ENCODE measurements at regions not wholly inside any gene's neighbourhood (a gene's known extent, or its start where the extent isn't known, plus 50 kb on each side); places are given as distances from the start of the nearest gene placed in this dataset.
A peak's percentile ranks its signal among the peaks of the same experiment; 100 is the strongest.
"Not testable (repeated sequence)": the region's sequence is repeated elsewhere in the genome, so short reads cannot be mapped to it uniquely, and the experiment has no call there.

DNA sequence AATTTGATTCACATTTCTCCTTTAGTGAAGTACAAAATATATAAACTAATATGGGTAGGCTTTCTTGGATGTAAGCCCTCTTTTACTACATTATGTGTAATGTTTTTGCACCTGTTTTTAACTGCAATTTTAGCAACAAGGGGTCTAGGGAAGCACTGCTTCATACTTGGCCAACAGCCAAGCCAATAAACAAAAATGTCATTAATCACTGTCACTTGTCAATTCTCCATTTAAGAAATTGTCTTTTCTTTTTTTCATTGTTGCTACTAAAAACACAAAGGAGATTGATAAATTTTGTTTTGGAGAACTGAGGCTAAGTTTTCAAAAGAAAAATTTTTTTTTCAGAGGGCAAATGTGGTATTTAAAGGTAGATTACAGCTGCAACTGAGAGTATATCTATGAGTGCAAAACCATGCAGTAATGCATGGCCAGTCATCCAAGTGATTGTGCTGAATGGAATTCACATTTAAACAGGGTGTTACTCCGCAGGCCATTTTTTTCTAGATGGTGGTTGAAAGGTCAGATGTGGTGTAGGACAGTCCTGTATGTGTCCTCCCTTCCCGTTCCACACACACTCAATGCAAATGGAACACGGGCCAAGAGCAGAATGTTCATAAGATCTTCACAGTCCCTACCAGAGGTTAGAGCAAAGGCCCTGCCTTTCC, 503.0 kb upstream of the LMO3 start:
- peak; percentile 65 for DNase-seq (ENCODE audit: low read depth)

DNA sequence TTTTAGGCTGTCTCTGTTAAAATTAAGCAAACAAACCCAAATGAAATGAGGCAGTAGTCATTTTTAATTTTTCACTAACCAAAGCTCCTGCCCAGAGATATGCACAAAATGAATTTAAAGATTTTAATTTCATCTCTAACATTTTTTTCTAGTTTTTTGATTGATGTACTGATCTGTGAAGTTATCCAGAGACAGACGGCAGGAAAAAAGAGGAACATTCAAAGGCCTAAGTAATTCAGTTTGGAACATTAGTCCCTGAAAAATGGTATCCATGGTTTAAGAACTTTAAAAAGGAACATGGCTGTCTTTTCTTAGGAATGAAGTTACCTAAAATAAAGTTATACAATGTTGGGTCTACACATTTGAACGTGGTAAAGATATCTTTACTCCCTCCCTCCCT, 498.8 kb upstream of the LMO3 start:
- no peak for DNase-seq (ENCODE audit: low read depth)

- no peak for DNase-seq (ENCODE audit: low read depth)
Observed at GRCh38 chr12:17097674-17098073, 491.7 kb upstream of the LMO3 start.

DNA sequence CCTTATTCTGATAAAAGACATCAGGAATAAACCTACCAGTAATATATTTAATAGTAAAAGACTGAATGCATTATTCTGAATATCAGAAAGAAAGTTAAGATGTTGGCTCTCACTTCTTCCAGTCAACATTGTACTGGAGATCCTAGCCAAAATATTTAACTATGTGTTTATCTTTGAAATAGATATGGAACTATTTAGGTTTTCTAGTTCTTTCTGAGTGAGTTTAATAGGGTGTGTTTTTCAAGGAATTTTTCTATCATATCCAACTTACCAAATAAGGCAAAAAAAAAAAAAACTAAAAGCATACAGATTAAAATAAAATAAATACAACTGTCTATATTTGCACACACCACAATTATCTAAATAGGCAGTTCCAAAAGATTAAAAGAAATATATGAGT, 478.9 kb upstream of the LMO3 start:
- DNase-seq (ENCODE audit: low read depth): no peak

DNA sequence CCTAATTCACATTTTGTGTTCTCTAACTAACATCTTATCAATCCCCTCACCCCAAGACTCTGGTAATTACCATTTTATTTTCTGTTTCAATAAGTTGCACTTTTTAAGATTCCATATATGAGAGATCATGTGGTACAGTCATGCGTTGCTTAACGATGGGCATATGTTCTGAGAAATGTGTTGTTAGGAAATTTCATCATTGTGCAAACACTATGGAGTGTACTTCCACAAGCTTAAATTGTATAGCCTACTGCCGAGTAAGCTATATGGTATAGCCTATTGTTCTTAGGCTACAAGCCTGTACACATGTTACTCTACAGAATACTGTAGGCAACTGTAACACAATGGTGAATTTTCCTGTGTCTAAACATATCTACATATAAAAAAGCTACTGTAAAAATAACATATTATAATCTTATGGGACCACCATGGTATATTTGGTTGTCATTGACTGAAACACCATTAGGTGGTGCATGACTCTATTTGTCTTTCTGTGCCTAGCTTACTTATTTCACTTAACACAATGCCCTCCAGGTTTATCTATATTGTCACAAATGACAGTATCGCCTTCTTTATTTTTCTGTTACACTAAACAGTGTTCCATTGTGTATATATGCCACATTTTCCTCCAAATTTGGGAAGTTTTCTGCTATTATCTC, 473.4 kb upstream of the LMO3 start:
- no peak for DNase-seq (ENCODE audit: low read depth)

GRCh38 chr12:17077594-17077993, 471.6 kb upstream of the LMO3 start:
- DNase-seq (ENCODE audit: low read depth): no peak

DNA sequence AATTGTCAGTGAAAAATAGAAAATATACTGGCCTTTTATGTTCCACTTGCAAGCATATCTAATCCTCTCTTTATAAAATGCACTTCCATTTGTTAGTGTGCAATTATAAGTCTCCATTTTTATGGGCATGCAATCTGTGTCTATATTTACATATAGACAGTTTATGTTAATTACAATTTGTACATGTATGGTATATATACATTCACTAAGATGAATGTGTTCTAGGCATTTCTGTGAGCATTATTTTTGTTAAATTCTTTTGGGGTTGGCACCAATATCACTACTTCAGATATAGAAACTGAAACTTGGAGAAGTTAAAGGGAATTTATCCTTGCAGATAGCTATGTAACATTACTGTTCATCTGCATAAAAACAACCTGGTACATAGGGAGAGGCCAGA, 470.8 kb upstream of the LMO3 start:
- DNase-seq (ENCODE audit: low read depth): no peak

DNA sequence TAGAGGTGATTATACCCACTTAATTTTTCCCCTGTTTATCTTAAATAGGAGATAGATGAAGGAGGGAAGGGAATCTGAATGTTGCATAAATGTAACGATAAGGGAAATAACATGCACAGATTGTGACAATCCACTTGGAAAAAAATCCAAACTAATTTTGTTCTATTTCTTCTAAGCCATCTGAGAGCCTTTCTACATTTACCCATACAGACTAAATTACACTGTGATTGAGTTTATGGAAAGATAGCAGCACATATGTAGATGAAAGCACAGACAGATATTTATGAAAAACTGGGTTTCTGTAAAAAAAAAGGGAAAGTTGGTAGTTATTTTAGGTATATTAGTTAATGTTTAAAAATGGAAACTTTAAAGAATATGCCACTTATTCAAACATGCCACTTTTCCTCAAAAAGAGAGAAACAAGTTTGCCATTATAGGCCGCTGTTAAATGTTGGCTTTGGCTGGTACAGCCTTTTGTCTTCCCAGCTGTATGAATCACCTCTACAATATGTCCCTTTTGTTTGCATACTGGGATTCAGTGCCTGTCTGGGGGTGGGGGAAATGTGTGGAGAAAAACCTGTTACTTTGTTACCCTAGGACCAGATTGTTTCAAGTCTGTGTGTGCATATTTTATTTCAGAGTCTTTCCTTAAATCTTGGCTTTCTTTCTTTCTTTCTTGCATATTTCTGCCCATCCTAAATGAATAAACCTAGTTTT, 470.2 kb upstream of the LMO3 start:
- DNase-seq (ENCODE audit: low read depth): peak; percentile 0

DNA sequence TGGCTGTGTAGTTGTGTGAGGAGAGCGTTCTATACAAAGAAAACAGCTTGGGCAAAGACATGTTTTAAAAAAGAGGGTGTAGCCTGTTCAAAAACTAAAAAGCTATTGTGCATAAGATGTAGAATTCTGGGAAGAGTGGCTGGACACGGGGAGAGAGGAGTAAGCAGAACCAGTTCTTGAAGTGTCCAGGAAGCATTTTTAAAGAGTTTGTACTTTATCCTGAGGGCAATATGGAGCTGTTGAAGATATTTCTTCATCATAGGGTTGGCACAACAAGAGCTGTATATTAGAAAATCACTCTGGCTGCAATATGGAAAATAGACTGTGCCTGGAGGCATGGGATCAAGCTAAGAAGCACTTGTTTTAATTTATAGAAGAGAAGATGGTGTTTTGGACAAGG, 458.9 kb upstream of the LMO3 start:
- DNase-seq (ENCODE audit: low read depth): no peak

- DNase-seq (ENCODE audit: low read depth): peak; percentile 58
Observed at GRCh38 chr12:17062267-17063036, 456.5 kb upstream of the LMO3 start.

DNA sequence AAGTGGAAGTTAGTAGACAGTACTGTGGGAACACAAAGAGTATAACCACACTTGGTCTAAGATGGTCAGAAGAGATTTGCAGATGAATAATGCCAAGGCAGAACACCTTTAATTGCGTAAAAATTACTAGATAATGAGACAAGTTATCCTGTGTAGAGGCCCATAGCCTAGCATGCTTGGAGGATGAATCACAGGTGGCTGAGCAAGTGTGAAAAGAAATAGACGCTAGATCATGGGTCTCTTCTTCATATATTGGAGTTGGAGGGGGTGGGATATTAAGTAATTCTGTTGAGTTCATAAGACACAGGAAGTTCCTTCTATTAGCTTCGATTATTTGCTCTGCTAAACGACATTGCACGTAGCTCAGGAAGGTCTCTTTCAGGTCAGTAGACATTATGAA, 454.3 kb upstream of the LMO3 start:
- no peak for DNase-seq (ENCODE audit: low read depth)

DNA sequence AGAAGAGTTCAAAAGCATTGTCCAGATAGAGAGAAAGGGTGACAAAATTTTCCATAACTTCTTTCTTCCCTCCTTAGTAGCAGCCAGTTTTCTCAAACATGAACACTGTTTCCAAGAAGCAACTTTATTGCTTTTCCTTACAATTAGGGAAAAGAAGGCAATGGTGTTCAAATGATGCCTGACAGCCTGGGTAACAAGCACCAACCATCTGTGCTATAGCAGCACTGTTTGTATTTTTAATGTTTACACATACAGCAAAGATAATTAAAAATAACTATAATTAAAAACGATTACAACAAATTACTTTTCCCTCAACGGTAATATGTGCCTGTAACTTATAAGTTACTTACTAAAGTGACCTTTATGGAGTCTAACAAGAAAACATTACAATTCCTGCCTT, 450.6 kb upstream of the LMO3 start:
- DNase-seq (ENCODE audit: low read depth): no peak

- no peak for DNase-seq (ENCODE audit: low read depth)
Observed at GRCh38 chr12:17038923-17039322, 433.0 kb upstream of the LMO3 start.

- DNase-seq (ENCODE audit: low read depth): no peak
Observed at GRCh38 chr12:17035372-17035771, 429.4 kb upstream of the LMO3 start.

- no peak for DNase-seq (ENCODE audit: low read depth)
Observed at GRCh38 chr12:17030338-17030737, 424.4 kb upstream of the LMO3 start.

DNA sequence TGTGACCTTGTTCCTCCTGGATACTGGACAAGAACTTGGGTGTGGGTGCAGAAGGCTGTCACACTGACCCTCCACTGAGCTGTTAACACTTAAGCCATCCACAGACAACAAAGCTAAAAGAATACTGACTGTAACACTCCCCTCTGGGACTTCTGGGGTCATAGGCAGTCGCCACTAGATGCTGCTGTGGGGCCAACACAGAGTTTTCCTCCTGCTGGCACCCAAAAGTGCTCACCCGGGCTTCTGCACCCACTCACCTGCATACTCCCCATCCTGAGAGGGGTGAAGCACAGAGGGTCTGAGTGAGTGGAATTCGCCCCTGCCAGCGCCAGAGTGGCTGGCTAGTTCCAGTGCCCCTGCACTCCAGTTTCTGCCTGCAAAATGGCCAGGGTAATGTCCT, 422.4 kb upstream of the LMO3 start:
- no peak for DNase-seq (ENCODE audit: low read depth)

- not testable (repeated sequence) for DNase-seq (ENCODE audit: low read depth)
Observed at GRCh38 chr12:17025424-17025823, 419.5 kb upstream of the LMO3 start.

DNA sequence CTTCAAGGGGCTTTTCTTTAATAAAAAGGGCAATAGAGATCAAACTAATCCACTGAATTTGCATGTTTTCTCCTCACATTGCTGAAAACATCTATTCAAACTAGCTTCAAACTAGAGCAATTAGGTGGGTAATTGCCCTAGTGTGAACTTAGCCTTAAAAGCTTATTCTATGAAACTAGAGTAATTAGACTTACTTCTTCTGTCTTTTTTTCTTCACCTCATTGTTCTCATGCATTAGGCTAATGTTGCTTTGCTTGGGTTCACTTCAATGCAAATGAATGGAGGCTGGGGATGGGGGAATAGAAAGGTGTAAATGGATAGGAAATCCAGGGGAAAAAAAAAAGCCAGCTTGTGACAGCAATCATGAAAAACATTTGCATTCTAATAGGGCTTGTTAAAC, 414.8 kb upstream of the LMO3 start:
- DNase-seq (ENCODE audit: low read depth): no peak

DNA sequence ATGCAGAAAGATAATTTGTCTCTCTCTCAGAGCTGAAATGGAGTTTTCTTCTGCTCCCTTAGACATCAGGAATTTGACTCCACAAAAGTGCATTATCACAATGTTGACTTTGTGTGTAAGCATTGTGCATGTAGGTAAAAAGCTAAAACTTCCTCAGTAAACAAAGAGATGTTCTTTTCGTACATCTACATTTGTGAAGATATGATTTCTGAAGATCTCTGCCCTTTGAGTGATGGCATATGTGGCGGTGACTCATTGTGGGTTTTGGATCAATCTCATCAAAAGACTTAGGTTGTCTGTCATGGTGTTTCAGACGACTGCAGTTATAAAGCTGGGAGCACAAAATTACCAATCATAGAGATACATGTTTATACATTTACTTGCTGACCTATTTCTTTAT, 411.4 kb upstream of the LMO3 start:
- peak; percentile 14 for DNase-seq (ENCODE audit: low read depth)

DNA sequence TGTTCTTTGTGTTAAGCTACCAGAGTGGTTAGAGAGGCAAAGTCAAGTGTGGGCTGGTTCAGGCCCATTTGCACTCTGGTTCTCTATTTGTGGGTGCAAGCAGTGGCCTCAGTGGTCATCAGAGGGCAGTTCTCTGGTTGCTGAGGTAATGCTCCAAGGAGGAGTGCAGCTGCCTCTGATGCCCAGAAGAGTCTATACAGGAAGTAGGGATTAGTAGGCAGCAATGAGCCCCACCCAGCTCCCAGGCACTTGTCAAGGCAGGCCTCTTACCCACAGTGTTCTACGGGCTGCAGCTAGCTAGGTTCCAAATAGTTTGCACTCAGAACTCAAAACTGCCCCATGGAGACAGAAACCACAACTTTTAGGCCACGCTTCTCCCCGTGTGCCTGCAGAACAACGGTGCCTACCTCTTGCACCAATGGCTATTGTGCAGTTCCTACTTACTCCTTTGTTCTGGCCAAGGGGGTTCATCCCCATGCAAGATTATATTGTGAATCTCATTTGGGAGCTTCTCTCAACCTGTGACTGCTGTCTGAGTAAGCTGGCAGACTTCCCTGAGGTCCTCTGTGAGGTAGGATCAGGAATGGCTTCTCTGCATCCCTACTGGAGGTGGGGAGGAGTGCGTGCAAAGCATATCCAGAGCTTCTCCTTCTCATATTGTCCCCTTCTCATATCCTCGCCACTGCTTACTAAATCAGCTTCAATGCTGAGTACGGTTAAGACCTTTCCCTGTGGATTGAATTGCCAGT, 410.3 kb upstream of the LMO3 start:
- peak; percentile 3 for DNase-seq (ENCODE audit: low read depth)

DNA sequence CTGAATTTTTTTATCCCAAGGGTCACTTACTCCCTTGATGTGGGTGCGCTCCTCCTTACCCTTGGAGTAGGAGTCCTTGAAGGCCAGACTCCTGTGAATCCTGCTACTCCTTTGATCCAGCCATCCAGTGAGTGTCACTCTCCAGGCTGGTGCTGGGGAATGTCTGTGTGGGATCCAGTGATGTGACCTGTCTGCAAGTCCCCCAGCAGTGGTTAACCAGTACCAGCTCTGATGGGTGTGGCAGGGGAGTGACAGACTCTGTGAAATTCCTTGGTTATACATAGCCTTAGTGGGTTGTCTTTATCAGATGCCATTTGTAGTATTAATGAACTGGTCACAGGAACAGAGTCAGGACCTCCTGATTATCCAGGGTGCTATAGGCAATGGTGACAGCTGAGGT, 409.5 kb upstream of the LMO3 start:
- no peak for DNase-seq (ENCODE audit: low read depth)
